ENCODE measurements at regions not wholly inside any gene's neighbourhood (a gene's known extent, or its start where the extent isn't known, plus 50 kb on each side); places are given as distances from the start of the nearest gene placed in this dataset.
"Not testable (repeated sequence)": the region's sequence is repeated elsewhere in the genome, so short reads cannot be mapped to it uniquely, and the experiment has no call there.

- DNase-seq = not testable (repeated sequence)
Measured at GRCh38 chr12:46617737-46618136, 208.1 kb downstream of the SLC38A4 start.

- DNase-seq = no peak
Measured at GRCh38 chr12:46617167-46617566, 208.6 kb downstream of the SLC38A4 start.

- no peak for DNase-seq
Measured at GRCh38 chr12:46610754-46611153, 215.0 kb downstream of the SLC38A4 start.

- DNase-seq = no peak
Measured at GRCh38 chr12:46609674-46610073, 216.1 kb downstream of the SLC38A4 start.

- no peak for DNase-seq
Measured at GRCh38 chr12:46609273-46609623, 216.5 kb downstream of the SLC38A4 start.

- no peak for DNase-seq
Measured at GRCh38 chr12:46608431-46609272, 217.1 kb downstream of the SLC38A4 start.

- DNase-seq = no peak
Measured at GRCh38 chr12:46604684-46605083, 221.1 kb downstream of the SLC38A4 start.

- no peak for DNase-seq
Measured at GRCh38 chr12:46603776-46604456, 221.9 kb downstream of the SLC38A4 start.

GRCh38 chr12:46602474-46602873 lies 223.3 kb downstream of the SLC38A4 start:
- DNase-seq = no peak

GRCh38 chr12:46590991-46591703 lies 218.6 kb upstream of the SLC38A2 start:
- no peak for DNase-seq

- DNase-seq = peak in 1 of 2 experiments; percentile 12
Measured at GRCh38 chr12:46585854-46586621, 213.5 kb upstream of the SLC38A2 start.

- DNase-seq = not testable (repeated sequence)
Measured at GRCh38 chr12:46584098-46584497, 211.5 kb upstream of the SLC38A2 start.

- DNase-seq = not testable (repeated sequence)
Measured at GRCh38 chr12:46581990-46582389, 209.4 kb upstream of the SLC38A2 start.

GRCh38 chr12:46580445-46580844 lies 207.9 kb upstream of the SLC38A2 start:
- no peak for DNase-seq

GRCh38 chr12:46579474-46579873 lies 206.9 kb upstream of the SLC38A2 start:
- no peak for DNase-seq

GRCh38 chr12:46578190-46578982 lies 205.8 kb upstream of the SLC38A2 start:
- DNase-seq = no peak

GRCh38 chr12:46577063-46577776 lies 204.6 kb upstream of the SLC38A2 start:
- DNase-seq = no peak

GRCh38 chr12:46574847-46575246 lies 202.3 kb upstream of the SLC38A2 start:
- DNase-seq = no peak

GRCh38 chr12:46573347-46573658 lies 200.7 kb upstream of the SLC38A2 start:
- no peak for DNase-seq

- no peak for DNase-seq
Measured at GRCh38 chr12:46572644-46573346, 200.2 kb upstream of the SLC38A2 start.

GRCh38 chr12:46571608-46572007 lies 199.0 kb upstream of the SLC38A2 start:
- no peak for DNase-seq

All from stimulated activated CD4-positive, alpha-beta T cell treated with anti-CD3 and anti-CD28 coated beads, Interleukin-4, amount 100 ng/mL, for 4 hours (primary cell).